GM19023 (cell line): ENCODE measurements at regions not wholly inside any gene's neighbourhood (a gene's known extent, or its start where the extent isn't known, plus 50 kb on each side); places are given as distances from the start of the nearest gene placed in this dataset.

Experiments
- ATAC-seq: cut with Tn5 transposase; IDR thresholded peaks from one replicate; pipeline ENCODE4 v1.9.1; 2021; ENCODE audit warnings: mild to moderate bottlenecking, moderate library complexity; ENCODE audit not compliant: unreplicated experiment

- no peak for ATAC-seq
Measured at GRCh38 chr7:36088966-36089365, 64.1 kb upstream of the EEPD1 start.

- ATAC-seq: no peak
Measured at GRCh38 chr7:36090976-36091873, 61.8 kb upstream of the EEPD1 start.

- ATAC-seq: no peak
Measured at GRCh38 chr7:36091874-36092176, 61.2 kb upstream of the EEPD1 start.

- ATAC-seq: no peak
Measured at GRCh38 chr7:36092221-36092771, 60.8 kb upstream of the EEPD1 start.

- no peak for ATAC-seq
Measured at GRCh38 chr7:36096460-36097095, 56.5 kb upstream of the EEPD1 start.

GRCh38 chr7:36098096-36098495, 55.0 kb upstream of the EEPD1 start:
- ATAC-seq: no peak

GRCh38 chr7:36100226-36100625, 52.8 kb upstream of the EEPD1 start:
- no peak for ATAC-seq

- ATAC-seq: no peak
Measured at GRCh38 chr7:36100634-36101033, 52.4 kb upstream of the EEPD1 start.
